ENCODE measurements at regions not wholly inside any gene's neighbourhood (a gene's known extent, or its start where the extent isn't known, plus 50 kb on each side); places are given as distances from the start of the nearest gene placed in this dataset.
"Not testable (repeated sequence)": the region's sequence is repeated elsewhere in the genome, so short reads cannot be mapped to it uniquely, and the experiment has no call there.

GRCh38 chr21:13937236-13937635, 273.5 kb downstream of the LIPI start:
- no peak overlapping the region for H3K4me3 ChIP-seq (ENCODE audit: low read length)

GRCh38 chr21:13936033-13936937, 274.5 kb downstream of the LIPI start:
- DNase-seq (ENCODE audit: low read depth); H3K4me3 ChIP-seq (ENCODE audit: low read length): not testable (repeated sequence)

More at GRCh38 chr21:13937236-13937635, 273.5 kb downstream of the LIPI start:
- no peak for TF ChIP-seq CTCF (IDR thresholded peaks at IDR 0.05; ENCODE audit: insufficient read depth, low read depth, low read length, missing control alignments)
- DNase-seq (ENCODE audit: low read depth) = no peak

GRCh38 chr21:13935396-13936032, 275.2 kb downstream of the LIPI start:
- not testable (repeated sequence) for DNase-seq (ENCODE audit: low read depth); H3K4me3 ChIP-seq (ENCODE audit: low read length)

GRCh38 chr21:13934887-13935342, 275.8 kb downstream of the LIPI start:
- H3K4me3 ChIP-seq (ENCODE audit: low read length); DNase-seq (ENCODE audit: low read depth): not testable (repeated sequence)

GRCh38 chr21:13923175-13923574, 287.6 kb downstream of the LIPI start:
- not testable (repeated sequence) for H3K4me3 ChIP-seq (ENCODE audit: low read length)
- DNase-seq (ENCODE audit: low read depth) = peak; percentile 15

GRCh38 chr21:13921455-13921854, 289.3 kb downstream of the LIPI start:
- H3K4me3 ChIP-seq (ENCODE audit: low read length); DNase-seq (ENCODE audit: low read depth): not testable (repeated sequence)

- H3K4me3 ChIP-seq (ENCODE audit: low read length) = not testable (repeated sequence)
Observed at GRCh38 chr21:13907385-13907784, 297.8 kb downstream of the POTED start.

GRCh38 chr21:13896596-13897247, 287.1 kb downstream of the POTED start:
- not testable (repeated sequence) for DNase-seq (ENCODE audit: low read depth); H3K4me3 ChIP-seq (ENCODE audit: low read length)

More at GRCh38 chr21:13907385-13907784, 297.8 kb downstream of the POTED start:
- not testable (repeated sequence) for DNase-seq (ENCODE audit: low read depth)

GRCh38 chr21:13893617-13894016, 284.0 kb downstream of the POTED start:
- DNase-seq (ENCODE audit: low read depth); H3K4me3 ChIP-seq (ENCODE audit: low read length): not testable (repeated sequence)

GRCh38 chr21:13893025-13893424, 283.4 kb downstream of the POTED start:
- not testable (repeated sequence) for DNase-seq (ENCODE audit: low read depth); H3K4me3 ChIP-seq (ENCODE audit: low read length)

GRCh38 chr21:13892146-13892751, 282.7 kb downstream of the POTED start:
- DNase-seq (ENCODE audit: low read depth) = not testable (repeated sequence)

GRCh38 chr21:13889176-13889575, 279.6 kb downstream of the POTED start:
- DNase-seq (ENCODE audit: low read depth); H3K4me3 ChIP-seq (ENCODE audit: low read length): not testable (repeated sequence)

More at GRCh38 chr21:13892146-13892751, 282.7 kb downstream of the POTED start:
- H3K4me3 ChIP-seq (ENCODE audit: low read length) = not testable (repeated sequence)

GRCh38 chr21:13883641-13884395, 274.2 kb downstream of the POTED start:
- H3K4me3 ChIP-seq (ENCODE audit: low read length); DNase-seq (ENCODE audit: low read depth): not testable (repeated sequence)

- not testable (repeated sequence) for DNase-seq (ENCODE audit: low read depth); H3K4me3 ChIP-seq (ENCODE audit: low read length)
Observed at GRCh38 chr21:13877503-13877902, 267.9 kb downstream of the POTED start.

- peak; percentile 2 for DNase-seq (ENCODE audit: low read depth)
- H3K4me3 ChIP-seq (ENCODE audit: low read length) = not testable (repeated sequence)
Observed at GRCh38 chr21:13876999-13877398, 267.4 kb downstream of the POTED start.

- not testable (repeated sequence) for H3K4me3 ChIP-seq (ENCODE audit: low read length); DNase-seq (ENCODE audit: low read depth)
Observed at GRCh38 chr21:13874001-13874400, 264.4 kb downstream of the POTED start.
